Lung (tissue), 11 donors: ENCODE measurements at regions not wholly inside any gene's neighbourhood (a gene's known extent, or its start where the extent isn't known, plus 50 kb on each side); places are given as distances from the start of the nearest gene placed in this dataset.
"Not testable (repeated sequence)": the region's sequence is repeated elsewhere in the genome, so short reads cannot be mapped to it uniquely, and the experiment has no call there.

ENCODE experiments used
- ATAC-seq: fragments of 200-7000 bp; cut with Tn5 transposase; one replicate; pipeline ENCODE4 v1.9.1; 2020; ENCODE audit warnings: moderate number of reproducible peaks; ENCODE audit not compliant: insufficient read depth, low FRiP score
- DNase-seq, 3 donors: peaks; one replicate each; pipeline ENCODE4 v3.0.0-alpha.2; 2013 to 2017
- H3K27ac ChIP-seq, 2 donors: one replicate each; pipeline ENCODE4 v1.5.1; 2013; ENCODE audit warnings: mild to moderate bottlenecking in 2 of 2, moderate library complexity in 2 of 2, control low read depth in 1 of 2, inconsistent platforms in 1 of 2, low read depth in 1 of 2, low read length in 1 of 2
- H3K27me3 ChIP-seq, 3 donors: one replicate each; pipeline ENCODE4 v1.5.1; 2013; ENCODE audit warnings: low read length in 2 of 3; ENCODE audit not compliant: control insufficient read depth in 3 of 3, insufficient read depth in 3 of 3
- H3K36me3 ChIP-seq, 4 donors: one replicate each; pipeline ENCODE4 v1.5.1; 2013; ENCODE audit warnings: low read length in 4 of 4, mild to moderate bottlenecking in 1 of 4, moderate library complexity in 1 of 4; ENCODE audit not compliant: control insufficient read depth in 4 of 4, insufficient read depth in 4 of 4
- H3K4me1 ChIP-seq, 5 donors: one replicate each; pipeline ENCODE4 v1.5.1; 2013; ENCODE audit warnings: low read length in 5 of 5, mild to moderate bottlenecking in 2 of 5, moderate library complexity in 1 of 5; ENCODE audit not compliant: control insufficient read depth in 5 of 5, insufficient read depth in 5 of 5
- H3K4me3 ChIP-seq: one replicate; pipeline ENCODE4 v1.5.1; 2013; ENCODE audit warnings: mild to moderate bottlenecking, control low read depth, moderate library complexity
- H3K9ac ChIP-seq, 2 donors: one replicate each; pipeline ENCODE4 v1.5.1; 2013; ENCODE audit warnings: low read length in 2 of 2, control low read depth in 1 of 2; ENCODE audit not compliant: insufficient read depth in 1 of 2
- H3K9me3 ChIP-seq, 4 donors: one replicate each; pipeline ENCODE4 v1.5.1; 2013; ENCODE audit warnings: low read length in 3 of 4, mild to moderate bottlenecking in 1 of 4, moderate library complexity in 1 of 4; ENCODE audit not compliant: control insufficient read depth in 4 of 4, insufficient read depth in 3 of 4
- WGBS, 2 donors: extraction: QIAGEN DNeasy Blood & Tissue Kit; methylation state at CpG; one replicate each; pipeline ENCODE4 v1.1.7; 2013; 5-methylcytosine and 5-hydroxymethylcytosine counted together
- TF ChIP-seq, protein P1 (sequence below): IDR thresholded peaks from 2 replicates; pipeline ENCODE4 v1.5.1; 2012; ENCODE audit warnings: mild to moderate bottlenecking; ENCODE audit errors: control extremely low read depth, extremely low read depth
- donor health status: control.
- donor health status: control.
- donor health status: Bipolar disorder and iron deficiency.
- donor health status: healthy.
- donor health status: DM: yes; HTN: yes; CAD: no.

- Histone ChIP-seq H3K27me3 (peaks cover 0 to 26% (median 0%) of the 10 kb centered on the region in 3 donors), H3K4me3 (no peak overlapping the region), H3K9me3 (no peaks in the 10 kb centered on the region), H3K9ac (no peak overlapping the region), H3K36me3 (no peaks in the 10 kb centered on the region), H3K4me1 (no peaks in the 10 kb centered on the region), H3K27ac (no peak overlapping the region)
- 89 to 92% methylated on average over 2 of the region's 2 CpGs for whole genome bisulfite sequencing, 2 donors
- DNase-seq (no peak), ATAC-seq (no peak)
- TF ChIP-seq, protein P1, sequence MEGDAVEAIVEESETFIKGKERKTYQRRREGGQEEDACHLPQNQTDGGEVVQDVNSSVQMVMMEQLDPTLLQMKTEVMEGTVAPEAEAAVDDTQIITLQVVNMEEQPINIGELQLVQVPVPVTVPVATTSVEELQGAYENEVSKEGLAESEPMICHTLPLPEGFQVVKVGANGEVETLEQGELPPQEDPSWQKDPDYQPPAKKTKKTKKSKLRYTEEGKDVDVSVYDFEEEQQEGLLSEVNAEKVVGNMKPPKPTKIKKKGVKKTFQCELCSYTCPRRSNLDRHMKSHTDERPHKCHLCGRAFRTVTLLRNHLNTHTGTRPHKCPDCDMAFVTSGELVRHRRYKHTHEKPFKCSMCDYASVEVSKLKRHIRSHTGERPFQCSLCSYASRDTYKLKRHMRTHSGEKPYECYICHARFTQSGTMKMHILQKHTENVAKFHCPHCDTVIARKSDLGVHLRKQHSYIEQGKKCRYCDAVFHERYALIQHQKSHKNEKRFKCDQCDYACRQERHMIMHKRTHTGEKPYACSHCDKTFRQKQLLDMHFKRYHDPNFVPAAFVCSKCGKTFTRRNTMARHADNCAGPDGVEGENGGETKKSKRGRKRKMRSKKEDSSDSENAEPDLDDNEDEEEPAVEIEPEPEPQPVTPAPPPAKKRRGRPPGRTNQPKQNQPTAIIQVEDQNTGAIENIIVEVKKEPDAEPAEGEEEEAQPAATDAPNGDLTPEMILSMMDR: no peak
These were observed 566.8 kb upstream of the HTR2C start for GRCh38 chrX:114017086-114017485.

DNA sequence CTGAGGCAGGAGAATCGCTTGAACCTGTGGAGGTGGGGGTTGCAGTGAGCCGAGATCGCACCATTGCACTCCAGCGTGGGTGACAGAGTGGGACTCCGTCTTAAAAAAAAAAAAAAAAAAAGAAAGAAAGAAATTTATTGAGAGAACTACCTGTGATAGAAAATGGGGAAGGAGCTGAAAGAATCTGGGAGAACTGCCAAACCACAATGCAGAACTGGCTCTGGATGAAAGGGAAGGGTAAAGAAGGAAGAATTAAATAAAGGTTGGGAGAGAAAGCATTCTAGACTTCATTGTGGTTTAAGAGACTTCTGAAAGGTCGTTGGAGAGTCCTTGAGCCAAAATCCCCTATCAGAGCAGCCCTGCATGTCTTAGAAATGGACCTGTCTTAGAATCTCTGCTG lies 567.9 kb upstream of the HTR2C start:
- DNase-seq: no peak
- 75 to 81% methylated on average over 6 of the region's 6 CpGs for WGBS, 2 donors

GRCh38 chrX:114006664-114007063 lies 577.2 kb upstream of the HTR2C start:
- TF ChIP-seq, protein P1: no peak
- ATAC-seq: no peak

More for the DNA sequence above, 567.9 kb upstream of the HTR2C start:
- H3K27ac ChIP-seq: no peak overlapping the region
- peaks cover 0 to 35% (median 0%) of the 10 kb centered on the region in 3 donors for H3K27me3 ChIP-seq
- no peak for ATAC-seq
- H3K9me3 ChIP-seq: no peaks in the 10 kb centered on the region
- no peaks in the 10 kb centered on the region for H3K4me1 ChIP-seq
- H3K36me3 ChIP-seq: no peaks in the 10 kb centered on the region
- no peak overlapping the region for H3K4me3 ChIP-seq
- TF ChIP-seq, protein P1: no peak
- H3K9ac ChIP-seq: no peak overlapping the region

DNA sequence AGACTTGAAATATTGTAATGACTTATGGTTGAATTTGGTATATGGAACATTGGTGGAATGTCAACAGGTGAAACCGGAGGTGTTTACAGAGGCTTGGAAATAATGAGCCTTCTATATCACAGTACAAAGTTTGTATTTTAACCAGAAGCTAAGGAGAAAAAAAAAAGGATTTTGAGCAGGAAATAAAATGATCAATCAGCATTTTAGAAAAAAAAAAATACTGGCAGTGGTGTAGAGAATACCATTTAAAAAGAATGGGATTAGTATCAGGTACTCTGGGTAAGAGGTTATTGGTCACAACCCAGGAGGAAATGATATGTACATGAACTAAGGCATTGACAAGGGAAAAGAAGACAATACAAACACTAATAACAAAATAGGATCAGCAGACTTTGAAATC lies 587.1 kb upstream of the HTR2C start:
- TF ChIP-seq, protein P1: no peak

More at GRCh38 chrX:114006664-114007063, 577.2 kb upstream of the HTR2C start:
- no peak for DNase-seq
- 59 to 79% methylated on average over 3 of the region's 3 CpGs for WGBS, 2 donors
- H3K9ac ChIP-seq: no peak overlapping the region
- H3K27me3 ChIP-seq: peaks cover 0 to 34% (median 0%) of the 10 kb centered on the region in 3 donors
- H3K27ac ChIP-seq: no peak overlapping the region
- no peaks in the 10 kb centered on the region for H3K4me1 ChIP-seq
- H3K36me3 ChIP-seq: no peaks in the 10 kb centered on the region
- H3K4me3 ChIP-seq: no peak overlapping the region
- H3K9me3 ChIP-seq: no peaks in the 10 kb centered on the region

GRCh38 chrX:113991720-113992119 lies 592.2 kb upstream of the HTR2C start:
- not testable (repeated sequence) for H3K36me3 ChIP-seq, ATAC-seq, DNase-seq, H3K9me3 ChIP-seq, H3K4me1 ChIP-seq, H3K27ac ChIP-seq, H3K9ac ChIP-seq, H3K4me3 ChIP-seq
- WGBS, 2 donors: 75 to 95% methylated on average over 9 of the region's 9 CpGs
- peaks cover 2 to 24% (median 3%) of the 10 kb centered on the region in 3 donors for H3K27me3 ChIP-seq

More for the DNA sequence above, 587.1 kb upstream of the HTR2C start:
- Histone ChIP-seq H3K4me1 (no peaks in the 10 kb centered on the region), H3K27me3 (peaks cover 2 to 23% (median 3%) of the 10 kb centered on the region in 3 donors), H3K4me3 (no peak overlapping the region), H3K36me3 (no peaks in the 10 kb centered on the region), H3K27ac (no peak overlapping the region), H3K9ac (no peak overlapping the region), H3K9me3 (no peaks in the 10 kb centered on the region)
- ATAC-seq (no peak), DNase-seq (no peak)
- 85 to 88% methylated on average over 1 of the region's 1 CpG for WGBS, 2 donors

GRCh38 chrX:113990669-113991068 lies 593.2 kb upstream of the HTR2C start:
- 45 to 57% methylated on average over 5 of the region's 5 CpGs for WGBS, 2 donors
- not testable (repeated sequence) for ATAC-seq, H3K9ac ChIP-seq, DNase-seq, H3K36me3 ChIP-seq, H3K4me1 ChIP-seq, H3K27ac ChIP-seq, H3K9me3 ChIP-seq, H3K4me3 ChIP-seq
- peaks cover 0 to 32% (median 6%) of the 10 kb centered on the region in 3 donors for H3K27me3 ChIP-seq
